Fibroblast of lung (primary cell): ENCODE measurements at regions not wholly inside any gene's neighbourhood (a gene's known extent, or its start where the extent isn't known, plus 50 kb on each side); places are given as distances from the start of the nearest gene placed in this dataset.

ENCODE experiments used
- EZH2 ChIP-seq: IDR thresholded peaks from 2 replicates; pipeline ENCODE4 v1.5.1; 2012; ENCODE audit warnings: low read length, control low read depth, mild to moderate bottlenecking; ENCODE audit errors: missing control alignments
- TF ChIP-seq, protein P1 (sequence below), 2 donors: IDR thresholded peaks in 1 of 2; conservative IDR thresholded peaks in 1 of 2; 1 replicate in 1 of 2; 2 replicates in 1 of 2; pipeline ENCODE4 v1.5.1; 2011 to 2012; ENCODE audit warnings: low read length in 2 of 2, control low read depth in 1 of 2, inconsistent platforms in 1 of 2, low read depth in 1 of 2, mild to moderate bottlenecking in 1 of 2

- TF ChIP-seq, protein P1, sequence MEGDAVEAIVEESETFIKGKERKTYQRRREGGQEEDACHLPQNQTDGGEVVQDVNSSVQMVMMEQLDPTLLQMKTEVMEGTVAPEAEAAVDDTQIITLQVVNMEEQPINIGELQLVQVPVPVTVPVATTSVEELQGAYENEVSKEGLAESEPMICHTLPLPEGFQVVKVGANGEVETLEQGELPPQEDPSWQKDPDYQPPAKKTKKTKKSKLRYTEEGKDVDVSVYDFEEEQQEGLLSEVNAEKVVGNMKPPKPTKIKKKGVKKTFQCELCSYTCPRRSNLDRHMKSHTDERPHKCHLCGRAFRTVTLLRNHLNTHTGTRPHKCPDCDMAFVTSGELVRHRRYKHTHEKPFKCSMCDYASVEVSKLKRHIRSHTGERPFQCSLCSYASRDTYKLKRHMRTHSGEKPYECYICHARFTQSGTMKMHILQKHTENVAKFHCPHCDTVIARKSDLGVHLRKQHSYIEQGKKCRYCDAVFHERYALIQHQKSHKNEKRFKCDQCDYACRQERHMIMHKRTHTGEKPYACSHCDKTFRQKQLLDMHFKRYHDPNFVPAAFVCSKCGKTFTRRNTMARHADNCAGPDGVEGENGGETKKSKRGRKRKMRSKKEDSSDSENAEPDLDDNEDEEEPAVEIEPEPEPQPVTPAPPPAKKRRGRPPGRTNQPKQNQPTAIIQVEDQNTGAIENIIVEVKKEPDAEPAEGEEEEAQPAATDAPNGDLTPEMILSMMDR (conservative IDR thresholded peaks at IDR 0.05 in 1 of 2, IDR thresholded peaks at IDR 0.05 in 1 of 2; ENCODE audit: low read depth in 1 of 2, low read length in 2 of 2) = no peak
- TF ChIP-seq EZH2 = no peak
These were observed 330.3 kb downstream of the GADD45G start for GRCh38 chr9:89935115-89935514.
